IMR-90 (cell line): ENCODE measurements at regions not wholly inside any gene's neighbourhood (a gene's known extent, or its start where the extent isn't known, plus 50 kb on each side); places are given as distances from the start of the nearest gene placed in this dataset.
"Not testable (repeated sequence)": the region's sequence is repeated elsewhere in the genome, so short reads cannot be mapped to it uniquely, and the experiment has no call there.

Source experiments
- ATAC-seq: fragments of 200-7000 bp; cut with Tn5 transposase; 2 replicates; pipeline ENCODE4 v1.9.1; 2020; ENCODE audit warnings: low read depth, mild to moderate bottlenecking, moderate library complexity
- BruUV-seq: library from RNA; stranded (reverse); fragments of 400-500 nt; replicated peaks from 2 replicates; lab custom pipeline; 2021; lab: Mats Ljungman, UMichigan
- CTCF ChIA-PET: fragments of 300-600 bp; formaldehyde crosslinking; extraction: SDS; loops from one replicate; lab custom pipeline; 2021; ENCODE audit warnings: antibody characterized with exemption; lab: Yijun Ruan, JAX
- POLR2A ChIA-PET: fragments of 300-600 bp; sonication (Branson Sonifier 250); formaldehyde crosslinking; loops from one replicate; lab custom pipeline; 2022; ENCODE audit warnings: antibody characterized with exemption; ENCODE audit not compliant: unreplicated experiment; lab: Charles Lee
- DNase-seq: peaks from one replicate; pipeline ENCODE4 v3.0.0; 2013
- H2AFZ ChIP-seq: replicated peaks from 2 replicates; pipeline ENCODE3; 2013; ENCODE audit warnings: low read length, mild to moderate bottlenecking; ENCODE audit not compliant: poor library complexity
- H2AK5ac ChIP-seq: 2 replicates; pipeline ENCODE4 v1.6.1; 2013; ENCODE audit warnings: low read depth, low read length, inconsistent platforms
- H2AK9ac ChIP-seq: replicated peaks from 2 replicates; pipeline ENCODE3; 2013; ENCODE audit warnings: mild to moderate bottlenecking, low read depth, low read length, moderate library complexity; ENCODE audit not compliant: poor library complexity
- H2BK120ac ChIP-seq: 2 replicates; pipeline ENCODE4 v1.6.1; 2013; ENCODE audit warnings: low read depth, low read length, inconsistent platforms
- H2BK15ac ChIP-seq: 3 replicates; pipeline ENCODE4 v1.6.1; 2013; ENCODE audit warnings: low read depth, low read length, inconsistent platforms
- H2BK20ac ChIP-seq: 2 replicates; pipeline ENCODE4 v1.6.1; 2013; ENCODE audit warnings: low read depth, mild to moderate bottlenecking, inconsistent platforms, low read length, moderate library complexity
- H2BK5ac ChIP-seq: 2 replicates; pipeline ENCODE4 v1.6.1; 2013; ENCODE audit warnings: mild to moderate bottlenecking, low read depth, low read length, inconsistent platforms; ENCODE audit not compliant: poor library complexity, severe bottlenecking
- H3K14ac ChIP-seq: replicated peaks from 2 replicates; pipeline ENCODE4 v1.6.1; 2013; ENCODE audit warnings: low read depth, low read length, inconsistent platforms
- H3K18ac ChIP-seq: 2 replicates; pipeline ENCODE4 v1.6.1; 2013; ENCODE audit warnings: low read depth, low read length, control low read depth
- H3K23ac ChIP-seq: 2 replicates; pipeline ENCODE4 v1.6.1; 2013; ENCODE audit warnings: low read depth, low read length, inconsistent platforms
- H3K27ac ChIP-seq: 2 replicates; pipeline ENCODE4 v1.5.1; 2013; ENCODE audit warnings: mild to moderate bottlenecking, control low read depth, low read length; ENCODE audit not compliant: insufficient read depth
- H3K27me3 ChIP-seq: 2 replicates; pipeline ENCODE4 v1.6.1; 2013; ENCODE audit warnings: low read length; ENCODE audit not compliant: control insufficient read depth, insufficient read depth
- H3K36me3 ChIP-seq: 2 replicates; pipeline ENCODE4 v1.6.1; 2013; ENCODE audit warnings: low read length, mixed read lengths; ENCODE audit not compliant: control insufficient read depth, insufficient read depth
- H3K4ac ChIP-seq: 2 replicates; pipeline ENCODE4 v1.6.1; 2013; ENCODE audit warnings: low read depth, low read length, inconsistent platforms
- H3K4me1 ChIP-seq: 2 replicates; pipeline ENCODE4 v1.6.1; 2013; ENCODE audit warnings: low read length, mixed read lengths; ENCODE audit not compliant: control insufficient read depth, insufficient read depth
- H3K4me2 ChIP-seq: 2 replicates; pipeline ENCODE4 v1.6.1; 2013; ENCODE audit warnings: low read depth, mild to moderate bottlenecking, control low read depth, low read length, moderate library complexity
- H3K4me3 ChIP-seq: 2 replicates; pipeline ENCODE4 v1.5.1; 2013; ENCODE audit warnings: low read depth, mild to moderate bottlenecking, control low read depth, low read length, moderate library complexity; ENCODE audit not compliant: insufficient read depth
- H3K56ac ChIP-seq: 2 replicates; pipeline ENCODE4 v1.6.1; 2013; ENCODE audit warnings: low read length, inconsistent platforms; ENCODE audit not compliant: insufficient read depth; ENCODE audit errors: extremely low read depth
- H3K79me1 ChIP-seq, 2 experiments: 2 replicates each; pipeline ENCODE4 v1.6.1; 2013; ENCODE audit warnings: low read length in 2 of 2, inconsistent platforms in 1 of 2, low read depth in 1 of 2
- H3K9ac ChIP-seq: 2 replicates; pipeline ENCODE4 v1.6.1; 2013; ENCODE audit warnings: low read depth, low read length, control low read depth
- H3K9me1 ChIP-seq: 2 replicates; pipeline ENCODE4 v1.6.1; 2013; ENCODE audit warnings: low read length, inconsistent platforms; ENCODE audit not compliant: insufficient read depth
- H3K9me3 ChIP-seq: 2 replicates; pipeline ENCODE4 v1.6.1; 2013; ENCODE audit warnings: low read length; ENCODE audit not compliant: control insufficient read depth, insufficient read depth
- H4K20me1 ChIP-seq: 2 replicates; pipeline ENCODE4 v1.6.1; 2013; ENCODE audit warnings: low read length, inconsistent platforms; ENCODE audit not compliant: insufficient read depth
- H4K5ac ChIP-seq: 2 replicates; pipeline ENCODE4 v1.6.1; 2013; ENCODE audit warnings: mild to moderate bottlenecking, low read depth, low read length, control low read depth
- H4K8ac ChIP-seq, 2 experiments: 2 replicates each; pipeline ENCODE4 v1.6.1; 2013; ENCODE audit warnings: low read depth in 2 of 2, low read length in 2 of 2, control low read depth in 1 of 2, inconsistent platforms in 1 of 2
- H4K91ac ChIP-seq: 2 replicates; pipeline ENCODE4 v1.6.1; 2013; ENCODE audit warnings: low read depth, low read length, inconsistent platforms; ENCODE audit not compliant: insufficient read depth
- BHLHE40 ChIP-seq: fragments of 150-350 bp; IDR thresholded peaks from 2 replicates; pipeline ENCODE4 v1.6.1; 2016; ENCODE audit warnings: mild to moderate bottlenecking, low read depth, low read length
- CHD1 ChIP-seq: IDR thresholded peaks from 2 replicates; pipeline ENCODE4 v1.6.1; 2012; ENCODE audit warnings: low read depth, low read length, improper control_type of control experiment
- FOS ChIP-seq: fragments of 150-350 bp; IDR thresholded peaks from 2 replicates; pipeline ENCODE4 v1.6.1; 2016; ENCODE audit warnings: low read depth, low read length
- MAZ ChIP-seq: IDR thresholded peaks from 2 replicates; pipeline ENCODE4 v1.6.1; 2012; ENCODE audit warnings: low read depth, mild to moderate bottlenecking, low read length, improper control_type of control experiment, moderate library complexity, borderline replicate concordance
- MXI1 ChIP-seq: IDR thresholded peaks from 2 replicates; pipeline ENCODE4 v1.6.1; 2012; ENCODE audit warnings: low read depth, mild to moderate bottlenecking, low read length, moderate library complexity, borderline replicate concordance
- POLR2A ChIP-seq: IDR thresholded peaks from 2 replicates; pipeline ENCODE4 v1.6.1; 2012; ENCODE audit warnings: mild to moderate bottlenecking, low read depth, low read length
- RAD21 ChIP-seq: IDR thresholded peaks from 2 replicates; pipeline ENCODE4 v1.6.1; 2012; ENCODE audit warnings: low read length, improper control_type of control experiment
- RFX5 ChIP-seq: IDR thresholded peaks from 2 replicates; pipeline ENCODE4 v1.8.0; 2012; ENCODE audit warnings: low read depth, mild to moderate bottlenecking, low read length, moderate library complexity
- WGBS, 2 experiments: methylation state at CpG; one replicate each; pipeline versions ENCODE4 v1.1.5 to v1.1.7; 2013; ENCODE audit warnings: missing lambda C conversion rate in 2 of 2; ENCODE audit not compliant: insufficient read length in 1 of 2; ENCODE audit errors: extremely low coverage in 2 of 2; 5-methylcytosine and 5-hydroxymethylcytosine counted together
- dilution Hi-C: fragments of 300-500 bp; cut with HindIII; formaldehyde crosslinking; loops from one replicate; pipeline ENCODE4 v1.14.3; 2018; ENCODE audit warnings: low sequenced_read_pairs; ENCODE audit not compliant: unreplicated experiment
- in situ Hi-C: fragments of 300-500 bp; cut with MboI; formaldehyde crosslinking; loops from 3 replicates; pipeline ENCODE4 v1.14.3; 2019; ENCODE audit warnings: low sequenced_read_pairs, inconsistent platforms, mixed read lengths
- intact Hi-C: fragments of 100-400 bp; cut with micrococcal nuclease; formaldehyde crosslinking; loops from 2 replicates; pipeline ENCODE4 v1.10.0; 2022
- TF ChIP-seq, protein P1 (sequence below): conservative IDR thresholded peaks from 2 replicates; pipeline ENCODE4 v1.5.1; 2012; ENCODE audit warnings: mild to moderate bottlenecking, low read depth, low read length, improper control_type of control experiment

DNA sequence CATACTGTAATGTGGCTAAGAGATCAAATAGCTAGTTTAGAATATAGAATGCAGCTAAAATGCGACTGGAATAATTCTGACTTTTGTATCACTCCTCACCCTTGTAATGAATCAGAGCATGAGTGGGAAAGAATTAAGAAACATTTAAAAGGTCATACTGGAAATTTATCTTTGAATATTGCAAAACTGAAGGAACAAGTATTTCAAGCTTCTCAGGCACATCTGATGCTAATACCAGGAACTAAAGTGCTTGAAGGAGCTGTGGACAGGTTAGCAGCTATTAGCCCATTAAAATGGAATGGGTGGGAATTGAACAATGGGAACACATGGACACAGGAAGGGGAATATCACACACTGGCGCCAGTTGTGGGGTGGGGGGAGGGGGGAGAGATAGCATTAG is 144.2 kb upstream of the ZNF91 start:
- no peak overlapping the region for H3K27ac ChIP-seq
- intact Hi-C loops: no loop called here

DNA sequence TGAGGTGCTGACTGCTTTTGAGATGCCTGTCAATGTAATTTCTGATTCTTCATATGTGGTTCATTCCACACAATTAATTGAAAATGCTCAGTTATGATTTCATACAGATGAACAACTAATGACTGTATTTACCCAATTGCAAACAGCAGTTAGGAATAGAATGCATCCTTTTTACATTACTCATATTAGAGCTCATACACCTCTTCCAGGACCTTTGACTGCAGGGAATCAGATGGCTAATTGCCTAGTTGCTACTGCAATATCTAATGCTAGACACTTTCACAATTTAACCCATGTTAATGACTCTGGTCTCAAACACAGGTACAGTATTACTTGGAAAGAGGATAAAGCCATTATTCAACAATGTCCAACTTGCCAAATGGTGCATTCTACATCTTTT is 141.9 kb upstream of the ZNF91 start:
- intact Hi-C loops, H3K36me3 ChIP-seq, H2BK120ac ChIP-seq, H3K27ac ChIP-seq, H3K79me1 ChIP-seq, POLR2A ChIA-PET, ATAC-seq, H3K4me3 ChIP-seq, H4K91ac ChIP-seq, H2AFZ ChIP-seq, H3K23ac ChIP-seq, H3K9me1 ChIP-seq, H3K18ac ChIP-seq, DNase-seq, H3K56ac ChIP-seq, H3K27me3 ChIP-seq, H2AK5ac ChIP-seq, H4K20me1 ChIP-seq, H2BK20ac ChIP-seq, H2BK5ac ChIP-seq, H3K4me1 ChIP-seq, H2AK9ac ChIP-seq, H3K9ac ChIP-seq, H4K5ac ChIP-seq, H4K8ac ChIP-seq, BruUV-seq, CTCF ChIA-PET, H3K9me3 ChIP-seq, dilution Hi-C loops, H3K4ac ChIP-seq, H2BK15ac ChIP-seq, H3K14ac ChIP-seq, H3K4me2 ChIP-seq, in situ Hi-C loops: not testable (repeated sequence)

More for the DNA sequence above, 144.2 kb upstream of the ZNF91 start:
- in situ Hi-C loops (no loop called here), dilution Hi-C loops (no loop called here)
- no peak overlapping the region for H2AK9ac ChIP-seq
- H4K5ac ChIP-seq: no peak overlapping the region
- no peaks in the 10 kb centered on the region for H3K27me3 ChIP-seq
- no peaks in the 10 kb centered on the region for H3K79me1 ChIP-seq
- DNase-seq (no peak), ATAC-seq (no peak)
- no TSS peak for BruUV-seq
- no peak overlapping the region for H2AFZ ChIP-seq
- H2AK5ac ChIP-seq: no peak overlapping the region
- no peak overlapping the region for H3K4me3 ChIP-seq
- no peak overlapping the region for H2BK5ac ChIP-seq
- no peaks in the 10 kb centered on the region for H3K9me1 ChIP-seq
- WGBS, 2 experiments: no CpG with 5 or more reads among the region's 2 CpGs
- H3K4ac ChIP-seq: no peak overlapping the region
- H2BK15ac ChIP-seq: no peak overlapping the region
- no peak overlapping the region for H3K23ac ChIP-seq
- H4K91ac ChIP-seq: no peak overlapping the region
- H3K36me3 ChIP-seq: no peaks in the 10 kb centered on the region
- no peak overlapping the region for H4K8ac ChIP-seq
- H4K20me1 ChIP-seq: no peaks in the 10 kb centered on the region
- no peak overlapping the region for H3K4me2 ChIP-seq
- POLR2A ChIA-PET: no interaction called here
- CTCF ChIA-PET: no interaction called here
- H2BK20ac ChIP-seq: no peak overlapping the region
- no peak overlapping the region for H3K56ac ChIP-seq
- no peak overlapping the region for H2BK120ac ChIP-seq
- no peaks in the 10 kb centered on the region for H3K4me1 ChIP-seq
- no peak overlapping the region for H3K14ac ChIP-seq
- peaks cover 18% of the 10 kb centered on the region; the same call in 1 of the 2 replicates for H3K9me3 ChIP-seq
- no peak overlapping the region for H3K9ac ChIP-seq
- TF ChIP-seq RAD21 (no peak), MAZ (no peak), RFX5 (no peak), MXI1 (no peak), CHD1 (no peak), POLR2A (no peak), BHLHE40 (no peak), FOS (no peak)
- TF ChIP-seq, protein P1, sequence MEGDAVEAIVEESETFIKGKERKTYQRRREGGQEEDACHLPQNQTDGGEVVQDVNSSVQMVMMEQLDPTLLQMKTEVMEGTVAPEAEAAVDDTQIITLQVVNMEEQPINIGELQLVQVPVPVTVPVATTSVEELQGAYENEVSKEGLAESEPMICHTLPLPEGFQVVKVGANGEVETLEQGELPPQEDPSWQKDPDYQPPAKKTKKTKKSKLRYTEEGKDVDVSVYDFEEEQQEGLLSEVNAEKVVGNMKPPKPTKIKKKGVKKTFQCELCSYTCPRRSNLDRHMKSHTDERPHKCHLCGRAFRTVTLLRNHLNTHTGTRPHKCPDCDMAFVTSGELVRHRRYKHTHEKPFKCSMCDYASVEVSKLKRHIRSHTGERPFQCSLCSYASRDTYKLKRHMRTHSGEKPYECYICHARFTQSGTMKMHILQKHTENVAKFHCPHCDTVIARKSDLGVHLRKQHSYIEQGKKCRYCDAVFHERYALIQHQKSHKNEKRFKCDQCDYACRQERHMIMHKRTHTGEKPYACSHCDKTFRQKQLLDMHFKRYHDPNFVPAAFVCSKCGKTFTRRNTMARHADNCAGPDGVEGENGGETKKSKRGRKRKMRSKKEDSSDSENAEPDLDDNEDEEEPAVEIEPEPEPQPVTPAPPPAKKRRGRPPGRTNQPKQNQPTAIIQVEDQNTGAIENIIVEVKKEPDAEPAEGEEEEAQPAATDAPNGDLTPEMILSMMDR: no peak
- no peak overlapping the region for H3K18ac ChIP-seq
